MCF 10A (cell line): ENCODE measurements at regions not wholly inside any gene's neighbourhood (a gene's known extent, or its start where the extent isn't known, plus 50 kb on each side); places are given as distances from the start of the nearest gene placed in this dataset.
"Not testable (repeated sequence)": the region's sequence is repeated elsewhere in the genome, so short reads cannot be mapped to it uniquely, and the experiment has no call there.

Experiments used
- BruUV-seq: library from RNA; stranded (reverse); fragments of 400-500 nt; replicated peaks from 2 replicates; lab custom pipeline; 2021; lab: Mats Ljungman, UMichigan
- CTCF ChIA-PET: fragments of 300-600 bp; sonication (Branson Sonifier 250); formaldehyde crosslinking; extraction: SDS; loops from one replicate; lab custom pipeline; 2021; ENCODE audit warnings: antibody characterized with exemption, inconsistent platforms; lab: Yijun Ruan, JAX
- POLR2A ChIA-PET: fragments of 300-600, 350-650 bp; sonication (Branson Sonifier 250); formaldehyde crosslinking; extraction: SDS; loops from one replicate; lab custom pipeline; 2020; ENCODE audit warnings: antibody characterized with exemption, inconsistent platforms; lab: Yijun Ruan, JAX
- DNase-seq: peaks from one replicate; pipeline ENCODE4 v3.0.0-alpha.2; 2018; ENCODE audit not compliant: unreplicated experiment
- H3K27ac Mint-ChIP-seq: one replicate; pipeline ENCODE4 v1.8.0; 2022; ENCODE audit warnings: mild to moderate bottlenecking, low read depth, mixed read lengths; ENCODE audit not compliant: unreplicated experiment
- H3K27me3 Mint-ChIP-seq: one replicate; pipeline ENCODE4 v1.8.0; 2022; ENCODE audit warnings: mixed read lengths; ENCODE audit not compliant: insufficient read depth, unreplicated experiment
- H3K36me3 Mint-ChIP-seq: one replicate; pipeline ENCODE4 v1.8.0; 2022; ENCODE audit warnings: mild to moderate bottlenecking, moderate library complexity, mixed read lengths; ENCODE audit not compliant: insufficient read depth, unreplicated experiment
- H3K4me1 Mint-ChIP-seq: one replicate; pipeline ENCODE4 v1.8.0; 2022; ENCODE audit warnings: mixed read lengths; ENCODE audit not compliant: insufficient read depth, unreplicated experiment
- H3K4me3 Mint-ChIP-seq: one replicate; pipeline ENCODE4 v1.8.0; 2022; ENCODE audit warnings: mild to moderate bottlenecking, moderate library complexity, mixed read lengths; ENCODE audit not compliant: unreplicated experiment
- H3K9me3 Mint-ChIP-seq: one replicate; pipeline ENCODE4 v1.8.0; 2022; ENCODE audit warnings: mixed read lengths; ENCODE audit not compliant: unreplicated experiment
- CTCF ChIP-seq: fragments of 200-600 bp; IDR thresholded peaks from one replicate; pipeline ENCODE4 v1.8.0; 2022; ENCODE audit warnings: antibody characterized with exemption, mild to moderate bottlenecking; ENCODE audit not compliant: unreplicated experiment
- intact Hi-C: fragments of 100-400 bp; cut with micrococcal nuclease; formaldehyde crosslinking; loops from 2 replicates; pipeline ENCODE4 v1.14.1; 2022

- TF ChIP-seq CTCF, result no peak
- Mint-ChIP-seq H3K27me3 (peaks cover 23% of the 10 kb centered on the region), H3K9me3 (no peaks in the 10 kb centered on the region), H3K4me1 (no peaks in the 10 kb centered on the region), H3K36me3 (no peaks in the 10 kb centered on the region), H3K27ac (no peak overlapping the region), H3K4me3 (no peak overlapping the region)
- ChIA-PET POLR2A (no interaction called here), CTCF (no interaction called here)
- BruUV-seq, result no TSS peak
- no peak for DNase-seq
- intact Hi-C loops, result no loop called here
Measured at GRCh38 chr3:147090461-147090860, 315.9 kb downstream of the ZIC4 start.

DNA sequence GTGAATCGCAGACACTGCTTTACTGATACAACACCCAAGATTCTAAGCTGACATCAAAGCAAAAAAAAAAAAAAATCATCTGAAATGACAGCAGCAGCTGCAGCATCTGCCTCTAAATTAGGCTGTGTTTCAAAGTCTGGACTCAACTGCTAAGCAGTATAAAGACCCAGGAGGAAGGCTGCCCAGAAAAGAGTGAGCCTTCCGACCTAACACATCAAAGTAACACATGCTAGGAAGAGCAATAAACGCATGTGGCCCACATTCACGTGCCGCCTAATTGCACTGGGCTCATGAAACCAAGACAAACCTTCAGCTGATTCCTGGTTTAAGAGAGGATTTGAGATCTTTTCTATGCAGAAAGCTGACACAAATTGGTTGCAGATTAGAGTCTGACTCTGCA, 317.1 kb downstream of the ZIC4 start:
- no peaks in the 10 kb centered on the region for H3K36me3 Mint-ChIP-seq
- no peak for TF ChIP-seq CTCF
- no peak overlapping the region for H3K4me3 Mint-ChIP-seq
- no peak for DNase-seq
- H3K4me1 Mint-ChIP-seq, result no peaks in the 10 kb centered on the region
- CTCF ChIA-PET, result no interaction called here
- no peaks in the 10 kb centered on the region for H3K9me3 Mint-ChIP-seq
- H3K27me3 Mint-ChIP-seq, result peaks cover 23% of the 10 kb centered on the region
- intact Hi-C loops, result no loop called here
- no peak overlapping the region for H3K27ac Mint-ChIP-seq
- BruUV-seq, result no TSS peak
- POLR2A ChIA-PET, result no interaction called here

- H3K4me1 Mint-ChIP-seq, BruUV-seq, DNase-seq, H3K4me3 Mint-ChIP-seq, H3K36me3 Mint-ChIP-seq, POLR2A ChIA-PET, intact Hi-C loops, H3K27me3 Mint-ChIP-seq, H3K27ac Mint-ChIP-seq, CTCF ChIA-PET: not testable (repeated sequence)
- H3K9me3 Mint-ChIP-seq, result peaks cover 13% of the 10 kb centered on the region
Measured at GRCh38 chr3:147059500-147059899, 346.8 kb downstream of the ZIC4 start.

GRCh38 chr3:147049821-147050220, 356.5 kb downstream of the ZIC4 start:
- POLR2A ChIA-PET, result no interaction called here
- CTCF ChIA-PET, result interaction anchor here (0.7 kb wide), 1 partner anchor 142 kb away, joined by 3 read pairs; no protein-coding TSS in a partner anchor
- H3K4me3 Mint-ChIP-seq, result no peak overlapping the region
- no peak for TF ChIP-seq CTCF
- BruUV-seq, result no TSS peak
- no peaks in the 10 kb centered on the region for H3K4me1 Mint-ChIP-seq
- intact Hi-C loops, result no loop called here
- DNase-seq, result no peak
- H3K27me3 Mint-ChIP-seq, result peaks cover 14% of the 10 kb centered on the region
- no peaks in the 10 kb centered on the region for H3K36me3 Mint-ChIP-seq
- peaks cover 7% of the 10 kb centered on the region for H3K9me3 Mint-ChIP-seq
- no peak overlapping the region for H3K27ac Mint-ChIP-seq

- Mint-ChIP-seq H3K27me3 (peaks cover 14% of the 10 kb centered on the region), H3K9me3 (peaks cover 7% of the 10 kb centered on the region), H3K4me1 (no peaks in the 10 kb centered on the region), H3K36me3 (no peaks in the 10 kb centered on the region), H3K4me3 (no peak overlapping the region), H3K27ac (no peak overlapping the region)
- CTCF ChIA-PET, result no interaction called here
- no peak for DNase-seq
- POLR2A ChIA-PET, result no interaction called here
- BruUV-seq, result no TSS peak
- intact Hi-C loops, result no loop called here
- no peak for TF ChIP-seq CTCF
Measured at GRCh38 chr3:147049305-147049704, 357.0 kb downstream of the ZIC4 start.
